Transverse colon (tissue), 4 donors: ENCODE measurements at regions not wholly inside any gene's neighbourhood (a gene's known extent, or its start where the extent isn't known, plus 50 kb on each side); places are given as distances from the start of the nearest gene placed in this dataset.

Experiments
- CTCF ChIP-seq, 5 experiments: fragments of 200-600 bp in 3 of 5; fragments of 450-650 bp in 2 of 5; sonication (generic) in 3 of 5; IDR thresholded peaks; 1 replicate in 2 of 5; 2 replicates in 3 of 5; pipeline ENCODE4 v1.5.1; 2016 to 2017; ENCODE audit warnings: antibody characterized with exemption in 5 of 5, inconsistent platforms in 3 of 5, mild to moderate bottlenecking in 2 of 5, moderate library complexity in 1 of 5
- POLR2AphosphoS5 ChIP-seq, 3 donors: sonication (generic); formaldehyde crosslinking; IDR thresholded peaks; one replicate each; pipeline ENCODE4 v1.6.1; 2016; ENCODE audit warnings: antibody characterized with exemption in 3 of 3

DNA sequence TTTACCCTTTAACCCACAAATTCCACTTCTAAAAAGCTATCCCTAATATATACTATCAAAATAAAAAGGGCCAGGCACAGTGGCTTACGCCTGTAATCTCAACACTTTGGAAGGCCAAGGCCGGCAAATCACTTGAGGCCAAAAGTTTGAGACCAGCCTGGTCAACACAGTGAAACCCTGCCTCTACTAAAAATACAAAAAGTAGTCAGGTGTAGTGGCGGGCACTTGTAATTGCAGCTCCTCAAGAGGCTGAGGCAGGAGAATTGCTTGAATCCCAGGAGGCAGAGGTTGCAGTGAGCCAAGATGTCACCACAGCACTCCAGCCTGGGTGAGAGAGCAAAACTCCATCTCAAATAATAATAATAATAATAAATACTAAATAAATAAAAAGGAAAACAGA lies 82.5 kb downstream of the TRIM27 start:
- TF ChIP-seq POLR2AphosphoS5 (IDR thresholded peaks at IDR 0.05) (no peak), CTCF (IDR thresholded peaks at IDR 0.05) (no peak)
